SK-N-SH (cell line): ENCODE measurements at regions not wholly inside any gene's neighbourhood (a gene's known extent, or its start where the extent isn't known, plus 50 kb on each side); places are given as distances from the start of the nearest gene placed in this dataset.

Source experiments
- CTCF ChIA-PET: fragments of 300-600, 350-600 bp; formaldehyde crosslinking; extraction: SDS; loops from one replicate; lab custom pipeline; 2021; lab: Yijun Ruan, JAX
- POLR2A ChIA-PET: fragments of 350-600 bp; sonication (Branson Sonifier 250); formaldehyde crosslinking; extraction: SDS; loops from one replicate; lab custom pipeline; 2020; ENCODE audit warnings: antibody characterized with exemption, inconsistent platforms; lab: Yijun Ruan, JAX
- DNase-seq: peaks from one replicate; pipeline ENCODE4 v3.0.0; 2012
- H2AFZ ChIP-seq: fragments of 200-600 bp; sonication (generic); 2 replicates; pipeline ENCODE4 v1.8.1; 2016; ENCODE audit warnings: antibody characterized with exemption, mild to moderate bottlenecking, low read depth
- H3F3A ChIP-seq: fragments of 200-600 bp; sonication (generic); replicated peaks from 2 replicates; pipeline ENCODE3; 2016; ENCODE audit warnings: antibody characterized with exemption, mild to moderate bottlenecking; ENCODE audit not compliant: insufficient read depth
- H3K27ac ChIP-seq, 2 experiments: fragments of 200-500 bp in 1 of 2; fragments of 200-600 bp in 1 of 2; sonication (Bioruptor generic) in 1 of 2; sonication (generic), shearing (Covaris generic) in 1 of 2; 2 replicates each; pipeline versions ENCODE4 v1.5.1 to v1.6.1; 2014 to 2016; ENCODE audit warnings: low read depth in 2 of 2, inconsistent platforms in 1 of 2, low read length in 1 of 2, mild to moderate bottlenecking in 1 of 2, mixed read lengths in 1 of 2
- H3K27me3 ChIP-seq: fragments of 200-600 bp; sonication (generic), shearing (Covaris generic); 2 replicates; pipeline ENCODE4 v1.6.1; 2016; ENCODE audit warnings: mixed run types; ENCODE audit not compliant: insufficient read depth
- H3K36me3 ChIP-seq, 2 experiments: fragments of 200-500 bp in 1 of 2; fragments of 200-600 bp in 1 of 2; sonication (Bioruptor generic) in 1 of 2; sonication (generic) in 1 of 2; replicated peaks in 1 of 2; 2 replicates each; pipeline versions ENCODE3 to v1.5.1; 2014 to 2016; ENCODE audit warnings: low read length in 1 of 2, mild to moderate bottlenecking in 1 of 2; ENCODE audit not compliant: insufficient read depth in 2 of 2, control insufficient read depth in 1 of 2
- H3K4me1 ChIP-seq, 2 experiments: fragments of 200-500 bp in 1 of 2; fragments of 200-600 bp in 1 of 2; sonication (Bioruptor generic) in 1 of 2; sonication (generic), shearing (Covaris generic) in 1 of 2; 2 replicates each; pipeline versions ENCODE4 v1.5.1 to v1.6.1; 2014 to 2016; ENCODE audit warnings: low read depth in 1 of 2, low read length in 1 of 2, mixed run types in 1 of 2; ENCODE audit not compliant: insufficient read depth in 2 of 2, control insufficient read depth in 1 of 2
- H3K4me2 ChIP-seq: fragments of 200-600 bp; sonication (generic), shearing (Covaris generic); 2 replicates; pipeline ENCODE4 v1.6.1; 2017; ENCODE audit warnings: mixed run types
- H3K4me3 ChIP-seq, 2 experiments: fragments of 200-500 bp in 1 of 2; fragments of 200-600 bp in 1 of 2; sonication (Bioruptor generic) in 1 of 2; sonication (generic), shearing (Covaris generic) in 1 of 2; 2 replicates each; pipeline versions ENCODE4 v1.5.1 to v1.8.1; 2014 to 2016; ENCODE audit warnings: low read depth in 2 of 2, inconsistent platforms in 1 of 2, low read length in 1 of 2, mild to moderate bottlenecking in 1 of 2, mixed read lengths in 1 of 2, moderate library complexity in 1 of 2
- H3K79me2 ChIP-seq: fragments of 200-600 bp; sonication (generic); 2 replicates; pipeline ENCODE4 v1.8.1; 2017; ENCODE audit warnings: mild to moderate bottlenecking; ENCODE audit not compliant: insufficient read depth
- H3K9ac ChIP-seq: fragments of 200-600 bp; sonication (generic); 2 replicates; pipeline ENCODE4 v1.6.1; 2017; ENCODE audit warnings: mixed run types
- H3K9me2 ChIP-seq: fragments of 200-600 bp; sonication (generic); 2 replicates; pipeline ENCODE4 v1.6.1; 2017; ENCODE audit warnings: mixed run types
- H3K9me3 ChIP-seq: fragments of 200-600 bp; sonication (generic); 2 replicates; pipeline ENCODE4 v1.6.1; 2017; ENCODE audit warnings: mixed run types, mild to moderate bottlenecking, moderate library complexity
- H4K20me1 ChIP-seq: fragments of 200-600 bp; sonication (generic); 2 replicates; pipeline ENCODE4 v1.6.1; 2017; ENCODE audit warnings: mild to moderate bottlenecking, mixed run types; ENCODE audit not compliant: insufficient read depth
- CHD2 ChIP-seq: fragments of 150-350 bp; IDR thresholded peaks from 2 replicates; pipeline ENCODE4 v1.6.1; 2018; ENCODE audit warnings: low read length; ENCODE audit not compliant: partially characterized antibody
- ELF1 ChIP-seq: IDR thresholded peaks from 2 replicates; pipeline ENCODE4 v1.4.0; 2012
- FOSL2 ChIP-seq: IDR thresholded peaks from 2 replicates; pipeline ENCODE4 v1.4.0; 2012; ENCODE audit warnings: low read depth, mild to moderate bottlenecking, moderate library complexity, borderline replicate concordance
- FOXJ3 ChIP-seq: sonication (generic); formaldehyde crosslinking; IDR thresholded peaks from 2 replicates; pipeline ENCODE4 v1.5.1; 2020; ENCODE audit warnings: mild to moderate bottlenecking, missing genetic modification reagents
- GATA2 ChIP-seq: sonication (generic); formaldehyde crosslinking; IDR thresholded peaks from 2 replicates; pipeline ENCODE4 v1.5.0; 2020; ENCODE audit warnings: mild to moderate bottlenecking, missing genetic modification reagents
- MAX ChIP-seq: IDR thresholded peaks from 2 replicates; pipeline ENCODE4 v1.4.0; 2012; ENCODE audit warnings: low read depth
- MEF2A ChIP-seq: IDR thresholded peaks from 2 replicates; pipeline ENCODE4 v1.4.0; 2012; ENCODE audit warnings: low read depth, borderline replicate concordance
- PBX3 ChIP-seq: IDR thresholded peaks from 2 replicates; pipeline ENCODE4; 2012
- POLR2AphosphoS5 ChIP-seq: IDR thresholded peaks from 2 replicates; pipeline ENCODE4 v1.6.1; 2012; ENCODE audit warnings: low read depth, low read length
- RAD21 ChIP-seq: IDR thresholded peaks from 2 replicates; pipeline ENCODE4 v1.6.1; 2012; ENCODE audit warnings: mild to moderate bottlenecking, low read length
- REST ChIP-seq: IDR thresholded peaks from 2 replicates; pipeline ENCODE4 v1.6.1; 2012; ENCODE audit warnings: mild to moderate bottlenecking, low read depth, low read length, moderate library complexity
- SIN3A ChIP-seq: IDR thresholded peaks from 2 replicates; pipeline ENCODE4 v1.6.1; 2012; ENCODE audit warnings: low read depth, mild to moderate bottlenecking, low read length, moderate library complexity, borderline replicate concordance
- SMC3 ChIP-seq: IDR thresholded peaks from 2 replicates; pipeline ENCODE4 v1.6.1; 2012; ENCODE audit warnings: low read depth, low read length, improper control_type of control experiment
- TAF1 ChIP-seq: IDR thresholded peaks from 2 replicates; pipeline ENCODE4 v1.6.1; 2012; ENCODE audit warnings: low read depth, mild to moderate bottlenecking, low read length, moderate library complexity, borderline replicate concordance
- TCF12 ChIP-seq: IDR thresholded peaks from 2 replicates; pipeline ENCODE4 v1.4.0; 2012
- YY1 ChIP-seq: IDR thresholded peaks from 2 replicates; pipeline ENCODE4 v1.4.0; 2012; ENCODE audit warnings: low read depth, mild to moderate bottlenecking
- TF ChIP-seq, protein P1 (sequence below): IDR thresholded peaks from 2 replicates; pipeline ENCODE4 v1.4.0; 2012; ENCODE audit warnings: low read depth, borderline replicate concordance
- TF ChIP-seq, protein P2 (sequence below): fragments of 200-600 bp; sonication (generic); IDR thresholded peaks from 2 replicates; pipeline ENCODE4 v1.6.1; 2017; ENCODE audit warnings: antibody characterized with exemption, mild to moderate bottlenecking, moderate library complexity
- TF ChIP-seq, protein P3 (sequence below): fragments of 150-350 bp; IDR thresholded peaks from 2 replicates; pipeline ENCODE4 v1.6.1; 2017; ENCODE audit warnings: antibody characterized with exemption, low read length, low read depth, borderline replicate concordance

DNA sequence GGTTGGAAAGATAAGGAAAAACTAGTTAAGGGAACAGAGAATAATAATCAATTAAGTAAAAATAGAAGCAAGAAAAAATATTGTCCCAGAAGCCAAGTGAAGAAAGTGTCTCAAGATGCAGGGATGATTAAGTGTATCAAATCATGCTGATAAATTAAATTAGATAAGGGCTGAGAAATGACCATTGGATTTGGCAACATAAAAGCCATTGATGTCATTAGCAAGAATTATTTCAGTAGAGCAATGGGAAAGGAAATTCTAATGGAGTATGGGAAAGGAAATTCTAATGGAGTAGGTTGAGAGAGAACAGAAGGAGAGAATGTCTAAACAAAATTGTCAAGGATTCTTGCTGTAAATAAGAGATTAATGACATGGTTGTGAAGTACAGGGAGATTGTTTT, 146.8 kb downstream of the TFAP2B start:
- Histone ChIP-seq H4K20me1 (no peaks in the 10 kb centered on the region), H3K27ac (no peak overlapping the region), H3F3A (no peaks in the 10 kb centered on the region), H3K4me2 (no peak overlapping the region), H3K27me3 (no peaks in the 10 kb centered on the region), H3K9me3 (no peaks in the 10 kb centered on the region), H3K4me1 (no peaks in the 10 kb centered on the region; a peak in 2 of 4 replicates), H3K9me2 (no peaks in the 10 kb centered on the region), H2AFZ (no peak overlapping the region), H3K9ac (no peak overlapping the region), H3K79me2 (no peaks in the 10 kb centered on the region), H3K36me3 (no peaks in the 10 kb centered on the region), H3K4me3 (no peak overlapping the region)
- no peak for TF ChIP-seq TCF12
- TF ChIP-seq GATA2 (CRISPR knock-in tag) = no peak
- TF ChIP-seq ELF1 = no peak
- TF ChIP-seq, protein P1, sequence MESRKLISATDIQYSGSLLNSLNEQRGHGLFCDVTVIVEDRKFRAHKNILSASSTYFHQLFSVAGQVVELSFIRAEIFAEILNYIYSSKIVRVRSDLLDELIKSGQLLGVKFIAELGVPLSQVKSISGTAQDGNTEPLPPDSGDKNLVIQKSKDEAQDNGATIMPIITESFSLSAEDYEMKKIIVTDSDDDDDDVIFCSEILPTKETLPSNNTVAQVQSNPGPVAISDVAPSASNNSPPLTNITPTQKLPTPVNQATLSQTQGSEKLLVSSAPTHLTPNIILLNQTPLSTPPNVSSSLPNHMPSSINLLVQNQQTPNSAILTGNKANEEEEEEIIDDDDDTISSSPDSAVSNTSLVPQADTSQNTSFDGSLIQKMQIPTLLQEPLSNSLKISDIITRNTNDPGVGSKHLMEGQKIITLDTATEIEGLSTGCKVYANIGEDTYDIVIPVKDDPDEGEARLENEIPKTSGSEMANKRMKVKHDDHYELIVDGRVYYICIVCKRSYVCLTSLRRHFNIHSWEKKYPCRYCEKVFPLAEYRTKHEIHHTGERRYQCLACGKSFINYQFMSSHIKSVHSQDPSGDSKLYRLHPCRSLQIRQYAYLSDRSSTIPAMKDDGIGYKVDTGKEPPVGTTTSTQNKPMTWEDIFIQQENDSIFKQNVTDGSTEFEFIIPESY = no peak
- no peak for TF ChIP-seq SMC3
- TF ChIP-seq RAD21 = no peak
- no peak for TF ChIP-seq REST
- no peak for TF ChIP-seq PBX3
- TF ChIP-seq, protein P2, sequence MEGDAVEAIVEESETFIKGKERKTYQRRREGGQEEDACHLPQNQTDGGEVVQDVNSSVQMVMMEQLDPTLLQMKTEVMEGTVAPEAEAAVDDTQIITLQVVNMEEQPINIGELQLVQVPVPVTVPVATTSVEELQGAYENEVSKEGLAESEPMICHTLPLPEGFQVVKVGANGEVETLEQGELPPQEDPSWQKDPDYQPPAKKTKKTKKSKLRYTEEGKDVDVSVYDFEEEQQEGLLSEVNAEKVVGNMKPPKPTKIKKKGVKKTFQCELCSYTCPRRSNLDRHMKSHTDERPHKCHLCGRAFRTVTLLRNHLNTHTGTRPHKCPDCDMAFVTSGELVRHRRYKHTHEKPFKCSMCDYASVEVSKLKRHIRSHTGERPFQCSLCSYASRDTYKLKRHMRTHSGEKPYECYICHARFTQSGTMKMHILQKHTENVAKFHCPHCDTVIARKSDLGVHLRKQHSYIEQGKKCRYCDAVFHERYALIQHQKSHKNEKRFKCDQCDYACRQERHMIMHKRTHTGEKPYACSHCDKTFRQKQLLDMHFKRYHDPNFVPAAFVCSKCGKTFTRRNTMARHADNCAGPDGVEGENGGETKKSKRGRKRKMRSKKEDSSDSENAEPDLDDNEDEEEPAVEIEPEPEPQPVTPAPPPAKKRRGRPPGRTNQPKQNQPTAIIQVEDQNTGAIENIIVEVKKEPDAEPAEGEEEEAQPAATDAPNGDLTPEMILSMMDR = no peak
- TF ChIP-seq POLR2AphosphoS5 = no peak
- TF ChIP-seq TAF1 = no peak
- TF ChIP-seq FOXJ3 = no peak
- no peak for TF ChIP-seq YY1
- TF ChIP-seq, protein P3, sequence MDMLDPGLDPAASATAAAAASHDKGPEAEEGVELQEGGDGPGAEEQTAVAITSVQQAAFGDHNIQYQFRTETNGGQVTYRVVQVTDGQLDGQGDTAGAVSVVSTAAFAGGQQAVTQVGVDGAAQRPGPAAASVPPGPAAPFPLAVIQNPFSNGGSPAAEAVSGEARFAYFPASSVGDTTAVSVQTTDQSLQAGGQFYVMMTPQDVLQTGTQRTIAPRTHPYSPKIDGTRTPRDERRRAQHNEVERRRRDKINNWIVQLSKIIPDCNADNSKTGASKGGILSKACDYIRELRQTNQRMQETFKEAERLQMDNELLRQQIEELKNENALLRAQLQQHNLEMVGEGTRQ = no peak
- no peak for TF ChIP-seq CHD2
- TF ChIP-seq SIN3A = no peak
- no peak for TF ChIP-seq FOSL2
- no peak for TF ChIP-seq MAX
- TF ChIP-seq MEF2A = no peak
- ChIA-PET CTCF (no interaction called here), POLR2A (no interaction called here)
- no peak for DNase-seq
